ENCODE measurements at regions not wholly inside any gene's neighbourhood (a gene's known extent, or its start where the extent isn't known, plus 50 kb on each side); places are given as distances from the start of the nearest gene placed in this dataset.

DNA sequence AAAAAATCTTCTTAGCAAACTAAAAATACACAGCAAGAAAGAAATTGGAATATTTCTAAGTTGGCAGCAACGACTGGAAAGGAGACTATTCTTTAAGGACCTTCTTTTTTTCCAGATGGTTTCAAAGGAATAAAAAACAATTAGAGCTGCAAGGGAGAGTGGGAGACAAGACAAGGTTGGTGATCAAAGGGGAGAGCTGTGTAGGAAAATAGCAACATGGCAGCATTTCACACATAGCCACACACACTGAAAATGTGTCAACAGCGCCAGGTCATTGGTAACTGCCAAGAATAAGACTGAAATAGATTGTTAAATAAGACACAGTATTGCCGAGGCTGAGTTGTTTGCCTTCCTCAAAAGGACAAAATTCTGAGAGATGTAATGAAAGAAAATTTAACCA is 88.1 kb upstream of the TLE1 start:
- H3K36me3 ChIP-seq (ENCODE audit: control insufficient read depth in 2 of 2, extremely low read depth in 1 of 2, insufficient read depth in 2 of 2, low read length in 2 of 2) = no peaks in the 10 kb centered on the region
- H2AFZ ChIP-seq (ENCODE audit: low read depth, low read length) = no peak overlapping the region
- no peak overlapping the region for H3K27ac ChIP-seq (ENCODE audit: insufficient read depth, low read depth, low read length)
- ChIA-PET POLR2A (no interaction called here), CTCF (no interaction called here)
- H3K9me3 ChIP-seq (replicated peaks; ENCODE audit: control insufficient read depth, insufficient read depth, low read length) = no peaks in the 10 kb centered on the region
- DNase-seq (ENCODE audit: low read depth, low spot score) (no peak), FAIRE-seq (no peak)
- dilution Hi-C loops (cut with MboI; ENCODE audit: extremely low pct_ligation_motif_present, low sequenced_read_pairs) (no loop called here), intact Hi-C loops (cut with micrococcal nuclease) (no loop called here)
- H3K4me2 ChIP-seq (ENCODE audit: insufficient read depth, low read length) = no peak overlapping the region
- no peaks in the 10 kb centered on the region for H3K4me1 ChIP-seq (ENCODE audit: control insufficient read depth, extremely low read depth, insufficient read depth, low read length)
- H3K4me3 ChIP-seq (replicated peaks in 1 of 3; ENCODE audit: insufficient read depth in 1 of 3, low read depth in 1 of 3, low read length in 3 of 3) = no peak overlapping the region
- H3K9me1 ChIP-seq (replicated peaks; ENCODE audit: control insufficient read depth, extremely low read depth, insufficient read depth, low read length) = no peaks in the 10 kb centered on the region
- no peaks in the 10 kb centered on the region for H4K20me1 ChIP-seq (replicated peaks; ENCODE audit: control insufficient read depth, extremely low read depth, insufficient read depth, low read length)
- no peaks in the 10 kb centered on the region for H3K79me2 ChIP-seq (ENCODE audit: control insufficient read depth, insufficient read depth, low read length)
- H3K9ac ChIP-seq (replicated peaks; ENCODE audit: extremely low read depth, insufficient read depth, low read length) = no peak overlapping the region
- H3K27me3 ChIP-seq (ENCODE audit: control insufficient read depth in 2 of 2, insufficient read depth in 2 of 2, low read length in 2 of 2) = no peaks in the 10 kb centered on the region
- TF ChIP-seq, protein P1, sequence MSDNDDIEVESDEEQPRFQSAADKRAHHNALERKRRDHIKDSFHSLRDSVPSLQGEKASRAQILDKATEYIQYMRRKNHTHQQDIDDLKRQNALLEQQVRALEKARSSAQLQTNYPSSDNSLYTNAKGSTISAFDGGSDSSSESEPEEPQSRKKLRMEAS (IDR thresholded peaks at IDR 0.05; ENCODE audit: insufficient read depth, insufficient read length) = no peak
- no peak for TF ChIP-seq POLR2AphosphoS5 (IDR thresholded peaks at IDR 0.05; ENCODE audit: insufficient read depth, low read depth, low read length)
- no peak for TF ChIP-seq FOS (IDR thresholded peaks at IDR 0.05; ENCODE audit: borderline replicate concordance, insufficient read depth, low read length)
- TF ChIP-seq JUN (IDR thresholded peaks at IDR 0.05; ENCODE audit: borderline replicate concordance, insufficient read depth, insufficient read length, low read depth) = no peak
- no peak for TF ChIP-seq MYC (IDR thresholded peaks at IDR 0.05; ENCODE audit: low read depth, low read length)
- TF ChIP-seq, protein P2, sequence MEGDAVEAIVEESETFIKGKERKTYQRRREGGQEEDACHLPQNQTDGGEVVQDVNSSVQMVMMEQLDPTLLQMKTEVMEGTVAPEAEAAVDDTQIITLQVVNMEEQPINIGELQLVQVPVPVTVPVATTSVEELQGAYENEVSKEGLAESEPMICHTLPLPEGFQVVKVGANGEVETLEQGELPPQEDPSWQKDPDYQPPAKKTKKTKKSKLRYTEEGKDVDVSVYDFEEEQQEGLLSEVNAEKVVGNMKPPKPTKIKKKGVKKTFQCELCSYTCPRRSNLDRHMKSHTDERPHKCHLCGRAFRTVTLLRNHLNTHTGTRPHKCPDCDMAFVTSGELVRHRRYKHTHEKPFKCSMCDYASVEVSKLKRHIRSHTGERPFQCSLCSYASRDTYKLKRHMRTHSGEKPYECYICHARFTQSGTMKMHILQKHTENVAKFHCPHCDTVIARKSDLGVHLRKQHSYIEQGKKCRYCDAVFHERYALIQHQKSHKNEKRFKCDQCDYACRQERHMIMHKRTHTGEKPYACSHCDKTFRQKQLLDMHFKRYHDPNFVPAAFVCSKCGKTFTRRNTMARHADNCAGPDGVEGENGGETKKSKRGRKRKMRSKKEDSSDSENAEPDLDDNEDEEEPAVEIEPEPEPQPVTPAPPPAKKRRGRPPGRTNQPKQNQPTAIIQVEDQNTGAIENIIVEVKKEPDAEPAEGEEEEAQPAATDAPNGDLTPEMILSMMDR (IDR thresholded peaks at IDR 0.05; ENCODE audit: extremely low read depth in 1 of 2, insufficient read depth in 1 of 2, low read depth in 1 of 2, low read length in 2 of 2) = no peak
- no peak for TF ChIP-seq POLR2A (IDR thresholded peaks at IDR 0.05; ENCODE audit: low read depth, low read length)
- no peak for TF ChIP-seq EZH2 (IDR thresholded peaks at IDR 0.05; ENCODE audit: borderline replicate concordance, low read depth, low read length, severe bottlenecking)
- TF ChIP-seq GATA2 (IDR thresholded peaks at IDR 0.05; ENCODE audit: insufficient read depth, insufficient read length, low read depth, low read length) = no peak
- BruUV-seq (replicated peaks) = no TSS peak

Measured in endothelial cell of umbilical vein (primary cell).